ENCODE measurements at regions not wholly inside any gene's neighbourhood (a gene's known extent, or its start where the extent isn't known, plus 50 kb on each side); places are given as distances from the start of the nearest gene placed in this dataset.

DNA sequence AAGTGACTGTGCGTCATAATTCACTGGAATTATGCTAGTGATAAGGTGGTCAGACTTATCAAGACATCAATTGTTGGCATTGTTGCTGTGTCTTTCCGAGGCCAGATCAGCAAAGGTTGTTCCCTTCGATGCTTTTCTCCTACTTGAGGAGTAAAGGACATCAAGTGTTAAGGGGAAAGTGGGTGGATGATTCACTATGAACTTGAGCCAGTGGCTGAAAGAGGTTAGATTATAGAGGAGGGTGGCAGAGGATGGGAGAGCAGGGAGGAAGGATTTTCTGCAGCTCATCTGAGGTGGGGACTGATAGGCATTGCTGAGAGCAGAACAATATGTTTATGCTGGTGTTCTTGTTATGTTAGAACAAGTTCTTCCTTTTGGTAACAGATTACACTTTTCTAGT is 131.4 kb upstream of the AGR3 start:
- no peak for DNase-seq (ENCODE audit: low spot score)
- Mint-ChIP-seq H3K36me3 (ENCODE audit: low read depth) (no peaks in the 10 kb centered on the region), H3K9me3 (no peaks in the 10 kb centered on the region), H3K4me3 (no peak overlapping the region), H3K27ac (no peak overlapping the region), H3K27me3 (ENCODE audit: insufficient read depth) (peaks cover 9% of the 10 kb centered on the region), H3K4me1 (ENCODE audit: low read depth) (peaks cover 18% of the 10 kb centered on the region)
- intact Hi-C loops (cut with micrococcal nuclease): loop anchor here (10.0 kb wide), 1 partner anchor 52 kb away; no protein-coding TSS in a partner anchor

DNA sequence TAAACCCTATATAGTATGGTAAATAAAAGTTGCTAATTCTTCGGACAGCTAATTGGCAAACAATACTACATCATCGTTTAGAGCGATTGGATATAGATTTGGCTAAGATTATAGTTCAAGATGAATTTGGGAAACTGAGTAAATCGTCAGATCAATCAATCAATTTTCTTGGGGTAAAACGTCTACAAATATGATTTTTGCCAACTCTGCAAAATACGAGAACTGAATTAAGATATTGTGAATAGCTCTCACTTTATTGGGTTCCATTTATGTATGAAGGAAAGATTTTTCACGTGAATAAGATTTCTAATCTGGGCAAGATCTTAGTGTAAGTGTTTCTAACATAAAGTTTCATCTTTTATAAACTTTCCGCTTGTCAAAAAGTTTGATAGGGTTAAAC is 132.9 kb upstream of the AGR3 start:
- Mint-ChIP-seq H3K4me1 (ENCODE audit: low read depth) (peaks cover 12% of the 10 kb centered on the region), H3K27ac (no peak overlapping the region), H3K9me3 (no peaks in the 10 kb centered on the region), H3K27me3 (ENCODE audit: insufficient read depth) (peaks cover 9% of the 10 kb centered on the region), H3K36me3 (ENCODE audit: low read depth) (no peaks in the 10 kb centered on the region), H3K4me3 (no peak overlapping the region)
- DNase-seq (ENCODE audit: low spot score): no peak
- intact Hi-C loops (cut with micrococcal nuclease): loop anchor here (10.0 kb wide), 1 partner anchor 50 kb away; no protein-coding TSS in a partner anchor

DNA sequence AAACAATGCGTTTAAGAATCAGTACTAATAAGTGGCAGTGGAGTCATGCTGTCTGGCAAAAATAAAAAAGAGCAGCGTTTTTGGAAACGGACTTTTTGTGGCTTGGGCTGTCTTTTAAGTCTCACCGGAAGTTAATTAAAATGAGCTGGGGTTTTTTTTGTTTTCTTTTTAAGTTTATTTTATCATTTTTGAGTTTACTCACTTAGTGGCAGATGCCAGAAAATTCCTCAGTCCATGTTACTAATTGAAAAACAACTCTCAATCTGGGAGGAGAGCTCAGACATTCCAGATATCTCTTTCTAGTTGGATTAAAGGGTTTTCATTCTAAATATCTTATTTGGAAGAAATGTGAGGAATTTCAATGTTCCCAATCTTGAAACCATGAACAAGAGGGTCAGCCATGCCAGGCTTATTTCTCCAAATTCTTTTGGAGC is 133.8 kb upstream of the AGR3 start:
- no peak for DNase-seq (ENCODE audit: low spot score)
- Mint-ChIP-seq H3K9me3 (no peaks in the 10 kb centered on the region), H3K27me3 (ENCODE audit: insufficient read depth) (peaks cover 7% of the 10 kb centered on the region), H3K4me1 (ENCODE audit: low read depth) (peaks cover 5% of the 10 kb centered on the region), H3K27ac (no peak overlapping the region), H3K4me3 (no peak overlapping the region), H3K36me3 (ENCODE audit: low read depth) (no peaks in the 10 kb centered on the region)
- intact Hi-C loops (cut with micrococcal nuclease): loop anchor here (10.0 kb wide), 1 partner anchor 49 kb away; no protein-coding TSS in a partner anchor

DNA sequence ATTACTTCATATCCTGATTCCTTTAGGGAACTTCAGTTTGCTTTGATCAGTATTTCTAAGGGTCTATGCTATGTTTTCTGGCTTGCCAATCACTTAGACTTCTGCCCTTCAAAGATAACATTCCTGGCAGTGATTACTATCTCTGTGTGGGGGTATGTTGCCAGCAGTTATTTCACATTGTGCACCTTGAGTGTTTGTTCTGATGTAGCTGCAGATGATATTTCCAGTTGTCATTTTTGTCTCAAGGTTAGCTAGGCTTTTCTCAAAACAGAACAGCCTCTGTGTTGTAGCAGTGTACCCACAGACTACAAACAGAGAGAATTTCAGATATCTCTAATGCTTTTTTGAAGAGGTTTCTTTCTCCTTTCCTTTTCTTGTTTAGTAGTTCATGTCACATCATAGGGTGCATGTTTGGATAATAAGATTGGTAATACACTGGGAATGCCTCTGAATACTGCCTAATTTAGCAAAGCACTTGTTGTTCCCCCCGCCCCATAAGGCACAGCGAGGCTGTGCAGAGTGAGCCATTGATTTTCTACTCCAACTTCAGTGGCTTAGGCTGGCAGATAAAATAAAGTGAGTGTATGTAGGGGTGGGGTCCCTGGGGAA is 134.7 kb upstream of the AGR3 start:
- Mint-ChIP-seq H3K9me3 (no peaks in the 10 kb centered on the region), H3K36me3 (ENCODE audit: low read depth) (no peaks in the 10 kb centered on the region), H3K27ac (no peak overlapping the region), H3K4me3 (no peak overlapping the region), H3K27me3 (ENCODE audit: insufficient read depth) (peaks cover 7% of the 10 kb centered on the region), H3K4me1 (ENCODE audit: low read depth) (no peaks in the 10 kb centered on the region)
- no peak for DNase-seq (ENCODE audit: low spot score)
- intact Hi-C loops (cut with micrococcal nuclease): loop anchor here (10.0 kb wide), 1 partner anchor 48 kb away; no protein-coding TSS in a partner anchor

DNA sequence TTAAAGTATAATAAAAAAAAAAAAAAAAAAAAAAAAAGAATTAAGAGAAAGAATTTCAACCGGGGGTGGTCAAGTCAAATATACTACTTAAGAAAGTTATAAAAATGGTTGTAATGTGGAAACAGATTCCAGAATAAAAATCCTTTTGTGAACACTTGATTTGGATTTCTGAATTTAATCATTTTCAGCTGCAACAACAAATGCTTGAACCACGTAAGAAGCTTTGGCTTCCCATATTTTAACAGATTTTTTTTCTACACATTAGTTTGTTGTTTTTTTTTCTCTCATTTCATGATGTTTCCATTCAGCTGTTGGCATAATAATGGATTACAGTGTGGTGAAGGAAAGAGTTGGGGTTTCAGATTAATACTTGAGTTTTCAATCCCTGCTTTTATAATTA is 137.3 kb upstream of the AGR3 start:
- peaks cover 2% of the 10 kb centered on the region for H3K27me3 Mint-ChIP-seq (ENCODE audit: insufficient read depth)
- no peak overlapping the region for H3K4me3 Mint-ChIP-seq
- no peak for DNase-seq (ENCODE audit: low spot score)
- H3K9me3 Mint-ChIP-seq: no peaks in the 10 kb centered on the region
- H3K27ac Mint-ChIP-seq: no peak overlapping the region
- H3K4me1 Mint-ChIP-seq (ENCODE audit: low read depth): peaks cover 11% of the 10 kb centered on the region
- no peaks in the 10 kb centered on the region for H3K36me3 Mint-ChIP-seq (ENCODE audit: low read depth)
- intact Hi-C loops (cut with micrococcal nuclease): loop anchor here (10.0 kb wide), 1 partner anchor 46 kb away; no protein-coding TSS in a partner anchor

DNA sequence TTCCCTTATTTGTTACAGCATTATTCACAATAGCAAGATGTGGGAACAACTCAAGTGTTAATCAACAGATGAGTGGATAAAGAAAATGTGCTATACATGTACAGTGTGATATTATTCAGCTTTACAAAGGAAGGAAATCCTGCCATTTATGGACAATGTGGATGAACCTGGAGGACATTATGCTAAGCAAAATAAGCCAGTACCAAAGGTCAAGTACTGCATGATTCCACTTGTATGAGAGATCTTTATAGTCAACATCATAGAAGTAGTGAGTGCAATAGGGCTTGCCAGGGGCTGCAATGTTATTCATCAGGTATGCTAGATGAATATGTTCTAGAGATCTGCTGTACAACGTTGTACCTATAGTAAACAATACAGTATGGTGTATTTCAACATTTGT is 138.5 kb upstream of the AGR3 start:
- intact Hi-C loops (cut with micrococcal nuclease): no loop called here

DNA sequence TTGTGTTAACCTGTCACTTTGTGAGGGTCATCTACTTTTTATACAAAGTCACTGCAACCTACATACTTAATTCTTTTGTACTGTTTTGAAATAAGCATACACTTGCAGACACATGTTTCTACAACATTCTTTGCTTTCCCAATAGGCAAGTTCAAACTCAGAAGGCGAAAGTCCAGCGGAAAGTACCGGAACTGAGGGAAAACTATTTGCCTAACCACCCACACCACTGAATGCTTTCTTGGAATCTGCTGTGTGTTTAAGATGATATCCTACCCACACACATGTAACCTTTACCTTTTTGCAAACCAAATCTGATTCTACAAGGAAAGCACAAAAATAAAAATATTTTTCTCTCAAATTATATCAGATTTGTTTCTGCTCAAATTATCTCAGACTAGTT is 139.4 kb upstream of the AGR3 start:
- intact Hi-C loops (cut with micrococcal nuclease): no loop called here
- Mint-ChIP-seq H3K27me3 (ENCODE audit: insufficient read depth) (peaks cover 3% of the 10 kb centered on the region), H3K9me3 (no peaks in the 10 kb centered on the region), H3K27ac (no peak overlapping the region), H3K4me1 (ENCODE audit: low read depth) (peaks cover 11% of the 10 kb centered on the region), H3K4me3 (no peak overlapping the region), H3K36me3 (ENCODE audit: low read depth) (no peaks in the 10 kb centered on the region)
- DNase-seq (ENCODE audit: low spot score): no peak

More for the DNA sequence above, 138.5 kb upstream of the AGR3 start:
- H3K27me3 Mint-ChIP-seq (ENCODE audit: insufficient read depth): peaks cover 2% of the 10 kb centered on the region
- H3K9me3 Mint-ChIP-seq: no peaks in the 10 kb centered on the region
- no peaks in the 10 kb centered on the region for H3K36me3 Mint-ChIP-seq (ENCODE audit: low read depth)
- no peak overlapping the region for H3K27ac Mint-ChIP-seq
- peaks cover 11% of the 10 kb centered on the region for H3K4me1 Mint-ChIP-seq (ENCODE audit: low read depth)
- no peak for DNase-seq (ENCODE audit: low spot score)
- H3K4me3 Mint-ChIP-seq: no peak overlapping the region

DNA sequence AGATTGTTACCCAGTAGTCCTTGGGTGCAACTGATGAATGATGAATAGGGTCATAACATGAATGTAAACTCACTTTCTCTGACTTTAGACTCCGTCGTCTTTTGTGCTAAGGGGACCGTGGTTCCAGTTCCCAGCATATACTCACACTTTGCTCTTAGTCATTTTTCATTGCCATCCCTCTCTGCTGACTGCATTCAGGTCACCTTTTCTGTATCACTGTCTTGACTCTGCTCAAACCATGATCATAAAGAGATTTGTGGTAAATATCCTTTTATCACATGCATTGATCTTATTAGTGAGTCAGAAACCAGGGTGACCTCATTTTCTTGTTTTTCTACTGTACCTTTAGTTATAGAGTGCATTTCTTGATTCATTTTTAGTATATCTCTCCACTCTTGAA is 141.1 kb upstream of the AGR3 start:
- intact Hi-C loops (cut with micrococcal nuclease): no loop called here
- DNase-seq (ENCODE audit: low spot score): no peak
- no peak overlapping the region for H3K27ac Mint-ChIP-seq

DNA sequence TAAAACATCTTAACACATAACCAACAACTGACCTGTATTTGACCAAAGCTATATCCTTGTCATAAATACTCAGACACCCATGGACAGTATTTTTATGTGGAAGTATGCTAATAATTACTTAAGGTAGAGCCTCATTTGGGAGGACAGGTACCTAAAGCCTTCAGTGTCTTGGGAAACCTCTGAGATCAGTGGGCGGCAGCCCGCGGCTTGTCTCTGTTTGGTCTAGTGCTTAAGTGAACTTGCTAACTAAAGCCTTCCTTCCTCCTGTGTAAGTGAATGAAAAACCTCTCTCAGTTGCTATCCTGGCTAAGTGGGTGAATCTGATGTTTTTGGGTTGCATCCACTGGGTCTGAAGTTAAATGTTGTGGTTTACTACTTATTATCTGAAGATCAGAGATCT is 144.5 kb upstream of the AGR3 start:
- Mint-ChIP-seq H3K36me3 (ENCODE audit: low read depth) (peaks cover 3% of the 10 kb centered on the region), H3K27me3 (ENCODE audit: insufficient read depth) (peaks cover 2% of the 10 kb centered on the region), H3K4me3 (no peak overlapping the region), H3K27ac (no peak overlapping the region), H3K9me3 (no peaks in the 10 kb centered on the region), H3K4me1 (ENCODE audit: low read depth) (peaks cover 19% of the 10 kb centered on the region)
- no peak for DNase-seq (ENCODE audit: low spot score)
- intact Hi-C loops (cut with micrococcal nuclease): no loop called here

More for the DNA sequence above, 141.1 kb upstream of the AGR3 start:
- Mint-ChIP-seq H3K4me3 (no peak overlapping the region), H3K36me3 (ENCODE audit: low read depth) (no peaks in the 10 kb centered on the region), H3K27me3 (ENCODE audit: insufficient read depth) (peaks cover 2% of the 10 kb centered on the region), H3K9me3 (no peaks in the 10 kb centered on the region), H3K4me1 (ENCODE audit: low read depth) (peaks cover 11% of the 10 kb centered on the region)

DNA sequence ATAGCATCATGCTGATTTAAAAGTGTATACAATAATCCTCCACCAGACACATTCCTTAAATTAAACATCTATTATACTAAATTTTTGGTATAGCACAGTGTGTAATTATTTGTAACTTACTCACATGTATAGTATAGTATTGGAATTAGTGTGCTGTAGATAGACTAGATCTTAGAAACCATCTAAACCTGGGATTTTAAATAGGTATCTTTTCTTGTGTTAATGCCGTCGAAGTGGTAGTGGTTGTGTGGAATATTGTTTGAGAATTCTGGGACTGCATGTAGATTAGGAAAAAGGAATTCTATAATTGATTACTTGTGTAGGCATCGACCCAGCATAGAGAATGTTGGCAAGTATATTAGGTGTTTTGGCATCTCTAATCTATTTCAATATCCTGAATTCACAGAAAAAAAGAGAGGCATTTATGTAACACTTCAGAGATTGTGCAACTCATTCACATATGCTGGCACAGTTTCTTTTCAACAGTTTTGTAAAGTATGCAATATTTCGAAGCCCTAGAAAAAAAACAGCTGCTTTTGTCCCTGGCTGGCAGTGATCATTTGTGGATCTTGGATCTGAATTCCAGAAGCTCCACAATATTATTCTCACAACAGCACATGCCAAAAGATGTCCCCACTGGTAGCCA is 145.5 kb upstream of the AGR3 start:
- no peak for DNase-seq (ENCODE audit: low spot score)
- intact Hi-C loops (cut with micrococcal nuclease): no loop called here
- Mint-ChIP-seq H3K27ac (no peak overlapping the region), H3K4me3 (no peak overlapping the region), H3K9me3 (no peaks in the 10 kb centered on the region), H3K36me3 (ENCODE audit: low read depth) (peaks cover 3% of the 10 kb centered on the region), H3K4me1 (ENCODE audit: low read depth) (peaks cover 28% of the 10 kb centered on the region), H3K27me3 (ENCODE audit: insufficient read depth) (peaks cover 2% of the 10 kb centered on the region)

DNA sequence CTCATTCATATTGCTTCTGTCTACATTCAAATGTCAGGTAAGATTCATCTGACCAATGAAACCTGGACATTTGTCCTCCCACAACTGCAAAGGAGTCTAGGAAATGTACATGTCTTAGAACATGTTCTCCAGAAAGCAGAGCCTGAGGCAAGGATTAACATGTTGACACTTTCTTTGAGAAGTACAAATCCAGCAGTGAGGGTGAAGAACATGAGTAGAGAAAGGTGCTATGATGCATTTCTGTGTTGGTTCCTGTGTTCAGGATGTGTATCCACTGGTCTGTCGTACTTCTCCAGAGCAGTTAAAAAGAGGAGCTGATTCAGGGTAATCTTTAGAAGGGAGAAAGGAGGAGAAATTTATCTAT is 146.0 kb upstream of the AGR3 start:
- no peaks in the 10 kb centered on the region for H3K9me3 Mint-ChIP-seq
- no peak overlapping the region for H3K27ac Mint-ChIP-seq
- H3K4me3 Mint-ChIP-seq: no peak overlapping the region
- peaks cover 23% of the 10 kb centered on the region for H3K4me1 Mint-ChIP-seq (ENCODE audit: low read depth)
- DNase-seq (ENCODE audit: low spot score): no peak
- H3K27me3 Mint-ChIP-seq (ENCODE audit: insufficient read depth): peaks cover 2% of the 10 kb centered on the region
- intact Hi-C loops (cut with micrococcal nuclease): no loop called here
- peaks cover 3% of the 10 kb centered on the region for H3K36me3 Mint-ChIP-seq (ENCODE audit: low read depth)

DNA sequence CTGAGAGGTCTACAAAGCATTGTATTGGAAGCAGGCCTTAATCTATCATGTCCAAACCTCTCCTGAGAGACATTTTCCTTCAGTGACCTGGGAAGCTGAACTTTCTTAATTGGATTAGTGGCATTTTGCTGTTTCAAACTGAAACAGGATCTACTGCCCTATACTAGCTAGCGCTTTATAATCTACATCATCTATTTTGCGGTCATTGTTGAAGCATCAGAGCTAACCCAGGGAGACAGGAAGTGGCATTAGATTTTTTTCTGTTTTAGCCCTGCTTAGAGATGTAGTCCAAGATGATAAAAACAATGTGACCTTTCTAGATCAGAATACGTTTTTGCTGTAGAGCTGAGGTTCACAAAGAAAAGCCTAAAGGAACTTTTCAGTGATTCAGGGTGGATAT is 147.4 kb upstream of the AGR3 start:
- peaks cover 2% of the 10 kb centered on the region for H3K27me3 Mint-ChIP-seq (ENCODE audit: insufficient read depth)
- no peak for DNase-seq (ENCODE audit: low spot score)
- H3K4me3 Mint-ChIP-seq: no peak overlapping the region
- intact Hi-C loops (cut with micrococcal nuclease): no loop called here
- no peak overlapping the region for H3K27ac Mint-ChIP-seq
- H3K4me1 Mint-ChIP-seq (ENCODE audit: low read depth): peaks cover 18% of the 10 kb centered on the region
- H3K36me3 Mint-ChIP-seq (ENCODE audit: low read depth): peaks cover 3% of the 10 kb centered on the region
- no peaks in the 10 kb centered on the region for H3K9me3 Mint-ChIP-seq

DNA sequence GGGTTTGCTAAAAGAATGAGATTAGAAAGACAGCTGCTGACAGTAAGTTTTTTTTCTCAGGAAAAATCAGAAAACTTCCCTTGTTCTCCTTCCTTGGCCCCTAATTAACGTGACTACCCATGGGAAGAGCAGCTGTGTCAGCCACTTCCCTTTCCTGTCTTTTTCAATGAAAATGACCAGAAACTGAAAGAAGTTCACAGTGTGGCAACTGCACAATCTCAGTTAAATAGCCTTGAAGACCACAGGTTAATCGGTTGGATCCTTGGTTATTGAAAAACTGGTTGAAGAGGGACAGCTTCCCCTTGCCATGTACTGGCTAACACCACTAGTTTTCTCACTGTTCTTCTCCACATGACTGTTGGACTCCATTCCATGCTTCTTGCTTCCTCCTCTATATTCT is 148.8 kb upstream of the AGR3 start:
- DNase-seq (ENCODE audit: low spot score): no peak
- Mint-ChIP-seq H3K4me1 (ENCODE audit: low read depth) (peaks cover 18% of the 10 kb centered on the region), H3K4me3 (no peak overlapping the region), H3K9me3 (no peaks in the 10 kb centered on the region), H3K36me3 (ENCODE audit: low read depth) (peaks cover 3% of the 10 kb centered on the region), H3K27me3 (ENCODE audit: insufficient read depth) (peaks cover 2% of the 10 kb centered on the region), H3K27ac (no peak overlapping the region)
- intact Hi-C loops (cut with micrococcal nuclease): no loop called here

All from activated T-helper 1 cell treated with anti-CD3 and anti-CD28 coated beads, Interleukin-12 subunit alpha, Interleukin-12 subunit beta, Interleukin-2, Interleukin-4 antibody, amounts not matched to agents 30 ng/mL and 10 ng/mL and 1 ng/mL, durations not matched to agents 14 hours and 24 hours and 36 hours (primary cell).